ENCODE measurements at regions not wholly inside any gene's neighbourhood (a gene's known extent, or its start where the extent isn't known, plus 50 kb on each side); places are given as distances from the start of the nearest gene placed in this dataset.
A peak's percentile ranks its signal among the peaks of the same experiment; 100 is the strongest.
"Not testable (repeated sequence)": the region's sequence is repeated elsewhere in the genome, so short reads cannot be mapped to it uniquely, and the experiment has no call there.

- peak; percentile 10 for DNase-seq
Observed at GRCh38 chr16:29294400-29294933, 112.0 kb downstream of the NPIPB11 start.

DNA sequence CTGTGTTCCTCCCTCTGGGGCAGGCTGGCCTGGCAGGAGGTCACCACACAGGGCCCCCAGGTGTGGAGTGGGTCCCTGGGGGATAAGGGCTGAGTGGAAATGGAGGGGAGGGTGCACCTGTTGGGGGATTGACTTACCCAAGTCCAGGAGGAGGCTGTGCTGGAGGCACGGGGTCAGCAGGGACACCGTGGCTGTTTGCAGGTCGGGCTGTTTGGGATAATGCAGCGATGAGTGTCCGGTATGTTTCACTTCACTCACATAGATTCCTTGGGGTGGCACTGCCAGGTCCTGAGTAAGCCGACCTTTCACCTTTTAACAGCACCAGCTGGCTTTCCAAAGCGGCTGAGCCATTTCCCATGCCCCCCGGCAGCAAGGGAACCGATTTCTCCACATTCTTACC, 113.0 kb downstream of the NPIPB11 start:
- DNase-seq, result peak; percentile 6

- peak; percentile 11 for DNase-seq
Observed at GRCh38 chr16:29292952-29293471, 113.5 kb downstream of the NPIPB11 start.

GRCh38 chr16:29291329-29292271, 114.9 kb downstream of the NPIPB11 start:
- peak; percentile 44 for DNase-seq

DNA sequence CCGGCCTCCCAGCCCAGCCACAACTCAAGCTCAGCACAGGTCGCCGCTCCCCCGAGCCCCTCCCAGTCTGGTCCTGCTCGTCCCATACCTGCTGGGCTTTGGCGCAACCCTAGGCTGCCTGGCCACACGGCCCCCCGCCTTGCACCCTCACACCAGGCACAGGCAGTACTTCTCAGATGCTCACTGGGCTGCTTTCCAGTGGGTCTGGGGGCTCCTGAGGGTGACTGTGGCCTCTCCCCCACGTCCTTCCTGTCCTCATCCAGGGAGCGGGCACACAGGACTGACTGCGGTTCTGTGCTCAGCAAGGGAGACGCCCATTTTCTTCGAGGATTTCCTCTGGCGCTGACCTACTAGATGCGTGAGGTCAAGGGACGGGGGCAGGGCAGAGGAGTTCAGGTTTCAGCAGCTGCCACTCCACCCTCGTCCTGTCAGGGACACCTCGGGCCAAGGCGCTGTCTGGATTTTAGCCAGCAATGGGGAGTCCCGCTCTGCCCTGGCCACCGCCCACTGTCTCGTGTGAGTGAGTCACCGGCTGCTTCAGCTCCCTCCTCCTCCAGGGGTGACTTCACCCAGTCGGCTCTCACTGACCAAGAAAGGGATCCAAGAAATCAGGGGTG, 115.8 kb downstream of the NPIPB11 start:
- DNase-seq, result peak; percentile 92

- DNase-seq, result peak; percentile 12
Observed at GRCh38 chr16:29289516-29290239, 116.8 kb downstream of the NPIPB11 start.

DNA sequence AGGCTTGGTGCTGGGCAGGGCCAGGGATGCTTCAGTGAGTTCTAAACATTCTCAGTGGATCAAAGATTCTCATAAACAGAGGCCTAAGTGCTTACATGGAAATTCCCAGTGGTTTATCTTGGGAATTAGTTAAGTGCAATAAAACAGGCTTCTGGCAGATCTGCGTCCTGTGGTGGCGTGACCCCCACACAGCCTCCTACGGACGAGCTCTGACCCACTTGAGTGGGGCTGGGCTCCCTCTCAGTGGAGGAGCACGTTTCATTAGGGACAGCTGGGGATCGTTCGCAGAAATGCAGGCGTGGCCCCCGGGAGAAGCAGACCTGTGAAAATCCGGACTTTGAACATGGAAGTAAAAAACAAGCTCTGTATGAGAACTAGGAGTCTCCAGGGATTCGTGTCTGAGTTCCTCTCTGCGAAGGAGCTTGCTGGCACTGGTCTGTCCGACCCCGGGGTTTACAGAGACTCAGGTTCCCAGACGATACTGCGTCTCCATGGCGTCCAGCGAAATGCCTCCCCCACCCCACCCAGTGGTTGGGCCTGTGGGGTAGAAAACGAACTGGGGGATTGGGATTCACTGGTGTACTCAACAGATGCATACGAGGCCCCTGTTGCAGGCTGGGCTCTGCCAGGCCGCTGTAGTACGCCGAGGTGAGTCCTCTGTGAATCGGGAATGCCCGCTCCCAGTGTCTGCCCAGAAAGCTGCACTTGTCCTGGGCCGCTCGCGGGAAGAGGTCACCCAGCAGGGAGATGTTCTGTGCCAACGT, 117.6 kb downstream of the NPIPB11 start:
- peak; percentile 8 for DNase-seq

DNA sequence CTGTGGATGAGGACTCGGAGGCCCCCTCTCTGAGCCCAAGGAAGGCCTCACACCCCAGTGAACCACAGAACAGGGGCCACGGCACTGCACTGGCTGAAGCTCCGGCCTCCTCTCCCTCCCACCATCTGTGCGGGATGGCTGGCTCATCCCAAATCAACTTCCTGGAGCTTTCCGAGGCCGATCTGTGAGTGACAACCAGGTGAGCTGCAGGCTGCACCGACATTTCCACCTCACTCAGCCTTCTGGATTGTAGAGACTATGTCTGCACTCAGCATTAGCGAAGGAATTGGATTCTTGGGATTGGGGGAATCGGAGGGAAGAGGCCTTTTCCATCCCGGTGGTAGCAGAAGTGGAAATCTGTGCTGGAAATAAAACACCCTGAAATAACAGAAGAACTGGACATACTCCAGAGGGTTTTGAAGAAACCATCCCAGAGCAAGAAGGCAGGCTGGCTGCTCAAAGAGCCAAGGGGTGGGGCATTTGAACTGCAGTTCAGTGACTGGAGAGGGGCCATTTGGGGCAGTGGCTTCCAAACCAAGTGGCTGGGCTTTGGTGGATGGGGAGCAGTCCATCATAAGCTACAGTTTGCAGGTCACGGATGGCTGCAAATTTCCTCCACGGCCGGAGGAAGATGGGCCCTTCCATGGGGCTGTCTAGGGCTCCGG, 118.5 kb downstream of the NPIPB11 start:
- peak; percentile 8 for DNase-seq

- not testable (repeated sequence) for DNase-seq
Observed at GRCh38 chr16:29287246-29287645, 119.3 kb downstream of the NPIPB11 start.

GRCh38 chr16:29286796-29287195, 119.7 kb downstream of the NPIPB11 start:
- peak; percentile 5 for DNase-seq

DNA sequence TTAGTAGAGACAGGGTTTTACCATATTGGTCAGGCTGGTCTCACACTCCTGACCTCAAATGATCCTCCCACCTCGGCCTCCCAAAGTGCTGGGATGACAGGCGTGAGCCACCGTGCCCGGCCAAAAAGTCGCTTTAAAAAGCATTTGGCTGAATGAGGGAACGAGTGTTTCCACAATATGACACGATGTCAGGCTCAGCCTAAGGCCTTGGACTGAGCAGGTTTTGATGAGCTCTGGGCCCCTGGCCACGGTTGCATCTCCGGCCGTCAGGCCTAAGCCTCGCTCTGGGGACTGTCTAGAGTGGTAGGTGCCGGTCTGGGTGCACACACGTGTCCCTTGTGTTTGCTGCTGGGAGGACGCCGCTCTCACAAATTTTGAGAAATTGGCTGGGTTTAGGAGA, 120.3 kb downstream of the NPIPB11 start:
- DNase-seq, result peak; percentile 2

DNA sequence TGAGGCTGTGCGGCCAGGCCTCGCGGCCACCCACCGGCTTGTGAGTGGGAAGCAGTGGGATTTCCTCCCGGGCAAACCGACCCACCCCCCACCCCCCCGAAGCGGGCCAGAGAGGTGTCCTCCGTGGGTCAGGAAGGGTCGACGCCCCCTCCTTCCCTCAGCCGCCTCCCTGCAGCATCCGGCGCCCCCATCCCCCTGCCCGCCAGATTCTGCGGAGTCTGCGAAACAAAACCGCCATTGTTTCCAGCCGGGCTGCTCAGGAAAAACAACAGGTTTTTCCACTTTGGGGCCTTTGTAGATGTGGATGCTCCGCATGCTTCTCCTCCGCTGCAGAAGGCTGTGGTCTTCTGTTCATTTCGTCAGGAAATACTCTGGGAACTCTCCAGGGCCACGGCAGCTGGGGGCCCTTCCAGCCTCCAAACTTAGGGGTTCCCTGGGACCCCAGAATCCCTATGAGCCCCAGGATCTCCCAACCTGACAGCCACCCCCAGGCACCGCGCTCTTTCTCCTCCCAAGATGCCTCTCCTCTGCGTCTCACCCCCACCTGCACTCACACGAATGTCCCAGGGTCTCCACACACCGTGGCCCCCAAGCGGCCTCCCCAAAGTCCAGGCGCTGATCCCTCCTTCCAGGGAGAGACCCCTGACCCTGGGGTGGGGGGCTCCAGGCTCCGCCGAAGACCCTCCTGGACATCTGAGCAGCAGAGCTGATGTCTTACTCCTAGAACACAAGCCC, 121.2 kb downstream of the NPIPB11 start:
- peak; percentile 12 for DNase-seq

DNA sequence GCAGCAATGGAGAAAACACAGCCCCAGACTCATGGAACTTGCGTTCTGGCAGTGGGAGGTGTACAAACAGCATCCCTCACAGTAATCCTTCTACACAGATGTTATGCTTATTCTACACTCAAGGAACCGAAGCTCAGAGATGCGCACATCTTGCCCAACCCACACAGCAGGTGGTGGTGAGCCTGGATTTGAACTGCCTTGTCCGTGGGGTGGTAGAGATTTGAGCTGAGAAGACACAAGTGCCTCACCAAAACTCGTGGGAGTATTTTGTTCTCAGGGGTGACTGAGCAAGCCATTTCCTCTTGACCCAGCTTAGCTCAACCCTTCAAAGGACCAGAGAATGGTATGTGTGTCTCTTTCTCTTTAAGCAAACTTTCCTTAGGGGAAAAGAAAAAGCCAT, 121.8 kb downstream of the NPIPB11 start:
- DNase-seq, result peak; percentile 16

- DNase-seq, result peak; percentile 0
Observed at GRCh38 chr16:29284159-29284558, 122.4 kb downstream of the NPIPB11 start.

DNA sequence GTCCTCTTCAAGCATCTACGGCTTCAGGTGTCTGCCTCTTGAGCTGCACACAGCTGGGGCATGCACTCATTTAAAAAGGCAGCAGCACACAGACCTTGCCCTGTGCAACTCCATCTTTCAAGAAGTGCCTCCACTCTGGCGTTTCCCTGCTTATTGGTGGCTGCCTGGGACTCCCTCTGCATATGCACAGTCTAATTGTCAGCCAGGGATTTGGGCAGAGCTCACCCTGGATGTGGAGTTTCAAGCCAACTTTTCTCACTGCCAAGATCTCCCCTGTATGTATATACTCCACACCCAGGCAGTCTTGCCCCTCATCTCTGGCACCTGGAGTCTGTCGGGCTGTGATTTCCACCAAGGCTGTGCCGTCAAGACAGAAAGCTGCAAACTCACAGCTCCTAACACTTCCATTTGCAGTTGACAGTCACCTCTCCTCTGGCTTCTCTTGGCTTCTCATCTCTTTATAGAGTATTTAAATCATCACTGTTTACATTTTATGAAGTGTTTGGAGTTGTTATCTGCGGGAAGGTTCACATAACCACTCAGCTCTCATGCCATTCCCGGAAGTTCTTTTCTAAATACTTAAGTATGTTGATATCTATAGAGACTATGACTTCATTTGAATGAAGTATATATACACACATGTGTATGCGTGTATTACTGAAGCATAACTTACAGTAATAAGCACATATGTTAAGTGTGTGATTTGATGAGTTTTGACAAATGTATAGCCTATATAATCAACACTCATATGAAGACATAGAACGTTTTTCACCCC, 128.2 kb downstream of the NPIPB11 start:
- not testable (repeated sequence) for DNase-seq

- DNase-seq, result not testable (repeated sequence)
Observed at GRCh38 chr16:29276446-29276845, 130.1 kb downstream of the NPIPB11 start.

- not testable (repeated sequence) for DNase-seq
Observed at GRCh38 chr16:29274055-29275035, 132.2 kb downstream of the NPIPB11 start.

- not testable (repeated sequence) for DNase-seq
Observed at GRCh38 chr16:29273298-29274054, 133.0 kb downstream of the NPIPB11 start.
